Cardiac fibroblast (primary cell): ENCODE measurements at regions not wholly inside any gene's neighbourhood (a gene's known extent, or its start where the extent isn't known, plus 50 kb on each side); places are given as distances from the start of the nearest gene placed in this dataset.

ENCODE experiments used
- DNase-seq, 2 donors: peaks; one replicate each; pipeline versions ENCODE4 v3.0.0 to v3.0.0-alpha.2; 2010; ENCODE audit warnings: low read depth in 2 of 2
- H3K4me3 ChIP-seq, 2 donors: replicated peaks in 1 of 2; 1 replicate in 1 of 2; 2 replicates in 1 of 2; pipeline ENCODE4 v1.5.1; 2011; ENCODE audit warnings: low read depth in 2 of 2, low read length in 2 of 2, mild to moderate bottlenecking in 2 of 2, moderate library complexity in 1 of 2
- TF ChIP-seq, protein P1 (sequence below): IDR thresholded peaks from one replicate; pipeline ENCODE4 v1.5.1; 2011; ENCODE audit warnings: low read depth, mild to moderate bottlenecking, low read length, inconsistent platforms

DNA sequence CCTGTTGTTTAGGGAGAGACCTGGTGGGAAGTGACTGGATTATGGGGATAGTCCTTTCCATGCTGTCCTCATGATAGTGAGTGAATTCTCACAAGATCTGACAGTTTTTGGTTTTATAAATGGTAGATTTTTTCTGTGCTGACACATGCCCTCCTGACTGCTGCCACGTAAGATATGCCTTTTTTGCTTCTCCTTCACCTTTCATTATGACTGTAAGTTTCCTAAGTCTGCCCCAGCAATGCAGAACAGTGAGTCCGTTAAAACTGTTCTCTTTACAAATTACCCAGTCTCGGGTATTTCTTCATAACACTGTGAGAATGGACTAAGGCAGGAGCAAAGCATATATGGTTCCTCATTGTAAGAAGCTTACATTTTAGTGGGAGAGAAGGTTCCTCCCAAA is 1727.2 kb downstream of the NCAM2 start:
- TF ChIP-seq, protein P1, sequence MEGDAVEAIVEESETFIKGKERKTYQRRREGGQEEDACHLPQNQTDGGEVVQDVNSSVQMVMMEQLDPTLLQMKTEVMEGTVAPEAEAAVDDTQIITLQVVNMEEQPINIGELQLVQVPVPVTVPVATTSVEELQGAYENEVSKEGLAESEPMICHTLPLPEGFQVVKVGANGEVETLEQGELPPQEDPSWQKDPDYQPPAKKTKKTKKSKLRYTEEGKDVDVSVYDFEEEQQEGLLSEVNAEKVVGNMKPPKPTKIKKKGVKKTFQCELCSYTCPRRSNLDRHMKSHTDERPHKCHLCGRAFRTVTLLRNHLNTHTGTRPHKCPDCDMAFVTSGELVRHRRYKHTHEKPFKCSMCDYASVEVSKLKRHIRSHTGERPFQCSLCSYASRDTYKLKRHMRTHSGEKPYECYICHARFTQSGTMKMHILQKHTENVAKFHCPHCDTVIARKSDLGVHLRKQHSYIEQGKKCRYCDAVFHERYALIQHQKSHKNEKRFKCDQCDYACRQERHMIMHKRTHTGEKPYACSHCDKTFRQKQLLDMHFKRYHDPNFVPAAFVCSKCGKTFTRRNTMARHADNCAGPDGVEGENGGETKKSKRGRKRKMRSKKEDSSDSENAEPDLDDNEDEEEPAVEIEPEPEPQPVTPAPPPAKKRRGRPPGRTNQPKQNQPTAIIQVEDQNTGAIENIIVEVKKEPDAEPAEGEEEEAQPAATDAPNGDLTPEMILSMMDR: no peak
- DNase-seq: no peak
- no peak overlapping the region for H3K4me3 ChIP-seq

DNA sequence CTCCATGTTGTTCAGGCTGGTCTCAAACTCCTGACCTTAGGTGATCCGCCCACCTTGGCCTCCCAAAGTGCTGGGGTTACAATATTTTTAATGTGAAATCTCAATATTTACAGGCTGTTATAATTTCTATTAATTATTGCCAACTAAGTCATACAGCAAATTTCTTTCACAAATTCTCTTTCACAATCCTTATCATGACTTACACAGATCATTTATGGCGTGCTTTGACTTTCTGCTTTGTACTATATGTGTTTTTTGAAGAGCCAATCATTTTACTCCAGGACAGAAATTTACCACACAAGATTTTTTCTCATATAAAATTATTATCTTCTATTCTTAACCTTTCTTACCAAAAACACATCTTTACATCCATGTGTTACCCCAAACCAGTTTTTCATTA is 1729.9 kb downstream of the NCAM2 start:
- no peak overlapping the region for H3K4me3 ChIP-seq
- no peak for DNase-seq
- TF ChIP-seq, protein P1: no peak

DNA sequence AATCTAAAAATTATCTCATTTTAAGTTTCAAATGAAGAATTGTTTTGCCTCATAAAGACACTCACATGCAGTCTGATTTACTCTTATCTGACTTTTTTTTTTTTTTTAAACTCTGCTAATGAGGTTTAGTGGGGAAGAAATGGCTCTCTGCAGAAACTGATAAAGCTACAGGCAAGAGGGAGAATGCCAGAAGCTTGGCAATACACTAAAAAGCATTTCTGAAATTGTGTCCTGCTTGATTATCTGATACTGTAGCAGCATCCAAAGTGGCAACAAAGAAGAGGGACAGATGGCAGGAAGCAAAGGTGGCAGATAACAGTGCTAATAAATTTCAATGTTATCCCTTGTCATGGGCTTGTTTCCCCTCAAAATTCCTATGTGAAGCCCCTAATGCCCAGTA is 1744.9 kb downstream of the NCAM2 start:
- TF ChIP-seq, protein P1: no peak
- no peak for DNase-seq
- no peak overlapping the region for H3K4me3 ChIP-seq

DNA sequence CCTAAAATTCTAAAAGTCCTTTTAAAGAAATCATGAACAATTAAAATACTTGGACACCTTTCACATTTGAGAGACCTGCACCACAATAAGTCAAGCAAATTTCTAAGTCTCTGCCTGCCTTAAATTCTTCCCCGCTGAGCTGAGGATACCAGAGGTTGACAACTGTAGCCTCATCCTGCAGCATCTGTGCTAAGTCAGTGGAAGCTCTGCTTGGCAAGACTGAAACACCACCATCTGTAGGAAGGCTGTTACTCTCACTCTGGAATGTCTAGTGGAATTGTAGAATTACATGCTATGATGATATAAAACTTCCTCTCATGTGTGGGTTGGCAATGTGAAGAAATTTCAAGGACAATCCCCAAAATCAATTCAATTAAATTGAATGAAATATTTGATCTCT is 1756.5 kb downstream of the NCAM2 start:
- TF ChIP-seq, protein P1: no peak
- DNase-seq: no peak
- H3K4me3 ChIP-seq: no peak overlapping the region

DNA sequence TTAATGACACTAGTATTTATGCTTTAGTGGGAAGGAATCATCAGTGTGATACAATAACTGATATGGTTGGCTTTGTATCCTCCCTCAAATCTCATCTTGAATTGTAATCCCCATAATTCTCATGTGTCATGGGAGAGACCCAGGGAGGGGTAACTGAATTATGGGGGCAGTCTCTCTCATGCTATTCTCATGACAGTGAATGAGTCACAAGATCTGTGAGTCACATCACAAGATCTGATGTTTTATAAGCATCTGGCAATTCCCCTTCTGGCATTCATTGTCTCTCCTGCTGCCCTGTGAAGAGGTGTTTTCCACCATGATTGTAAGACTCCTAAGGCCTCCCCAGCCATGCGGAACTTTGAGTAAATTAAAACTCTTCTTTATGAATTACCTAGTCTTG is 1760.3 kb downstream of the NCAM2 start:
- TF ChIP-seq, protein P1: no peak
- DNase-seq: no peak
- no peak overlapping the region for H3K4me3 ChIP-seq

DNA sequence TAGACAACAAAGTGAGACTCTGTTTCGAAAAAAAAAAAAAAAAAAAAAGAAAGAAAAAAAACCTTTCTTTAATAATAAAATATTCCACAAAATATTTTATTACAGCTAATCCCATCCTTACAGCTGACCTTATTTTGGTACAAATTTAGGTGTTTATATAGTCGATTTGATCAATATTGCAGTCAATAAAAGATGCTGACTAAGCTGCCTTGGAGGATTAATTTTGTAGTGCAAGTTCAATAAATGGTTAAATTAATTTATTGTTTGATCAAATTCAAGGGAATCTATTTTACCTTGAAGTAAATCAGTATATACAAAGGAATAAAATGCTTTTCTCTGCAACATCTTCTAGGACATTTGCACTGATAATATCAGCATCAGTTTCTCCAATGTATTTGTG is 1764.3 kb downstream of the NCAM2 start:
- TF ChIP-seq, protein P1: no peak
- no peak for DNase-seq

DNA sequence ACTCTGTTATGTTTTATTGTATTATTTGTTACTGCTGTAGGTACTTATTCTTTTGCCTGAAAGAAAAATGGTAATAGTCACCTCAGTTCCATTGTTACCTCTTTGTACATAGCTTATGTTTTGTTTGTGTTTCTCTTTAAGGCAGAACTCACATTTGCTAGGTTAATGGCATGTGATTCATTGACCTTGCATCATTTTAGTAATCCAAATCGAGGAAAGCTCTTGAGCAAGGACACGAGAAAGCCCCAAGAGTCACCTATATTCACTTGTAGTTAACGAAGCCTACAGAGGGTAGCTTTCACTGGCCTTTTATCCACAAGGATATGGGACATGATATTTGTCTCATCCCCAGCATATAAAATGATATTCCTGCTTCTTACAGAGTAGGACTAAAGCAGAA is 1765.2 kb downstream of the NCAM2 start:
- DNase-seq: no peak
- TF ChIP-seq, protein P1: no peak
- H3K4me3 ChIP-seq: no peak overlapping the region

More for the DNA sequence above, 1764.3 kb downstream of the NCAM2 start:
- H3K4me3 ChIP-seq: no peak overlapping the region
